ENCODE measurements at regions not wholly inside any gene's neighbourhood (a gene's known extent, or its start where the extent isn't known, plus 50 kb on each side); places are given as distances from the start of the nearest gene placed in this dataset.
"Not testable (repeated sequence)": the region's sequence is repeated elsewhere in the genome, so short reads cannot be mapped to it uniquely, and the experiment has no call there.

GRCh38 chr2:37795456-37795855, 124.0 kb upstream of the CDC42EP3 start:
- Mint-ChIP-seq H3K9me3 (no peaks in the 10 kb centered on the region), H3K27ac (no peak overlapping the region), H3K4me3 (no peak overlapping the region), H3K4me1 (ENCODE audit: low read depth) (no peaks in the 10 kb centered on the region), H3K36me3 (ENCODE audit: low read depth) (no peaks in the 10 kb centered on the region), H3K27me3 (ENCODE audit: low read depth) (no peaks in the 10 kb centered on the region)
- DNase-seq (ENCODE audit: low spot score): no peak

DNA sequence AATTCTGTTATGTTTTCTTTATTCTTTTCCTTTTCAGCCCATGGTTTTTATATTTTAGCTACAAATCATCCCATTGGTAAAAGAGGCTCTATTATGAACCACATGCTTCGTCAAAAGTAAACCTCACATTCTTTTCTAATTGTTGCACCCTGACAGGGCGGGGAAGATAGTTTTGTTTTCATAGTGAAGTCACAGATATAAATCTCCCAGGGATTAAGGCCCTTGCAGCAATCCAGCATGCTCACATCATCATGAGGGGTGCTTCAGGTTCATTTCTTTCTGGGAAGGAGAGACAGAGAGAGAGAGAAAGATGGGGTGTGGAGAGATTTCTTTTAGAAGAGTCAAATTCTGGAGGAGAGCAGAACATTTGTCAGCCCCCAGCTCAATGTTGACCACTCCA, 124.5 kb upstream of the CDC42EP3 start:
- H3K9me3 Mint-ChIP-seq: no peaks in the 10 kb centered on the region
- H3K36me3 Mint-ChIP-seq (ENCODE audit: low read depth): no peaks in the 10 kb centered on the region
- no peaks in the 10 kb centered on the region for H3K4me1 Mint-ChIP-seq (ENCODE audit: low read depth)
- no peak overlapping the region for H3K4me3 Mint-ChIP-seq
- no peaks in the 10 kb centered on the region for H3K27me3 Mint-ChIP-seq (ENCODE audit: low read depth)
- DNase-seq (ENCODE audit: low spot score): no peak
- H3K27ac Mint-ChIP-seq: no peak overlapping the region

GRCh38 chr2:37796481-37796880, 125.0 kb upstream of the CDC42EP3 start:
- no peak overlapping the region for H3K27ac Mint-ChIP-seq

DNA sequence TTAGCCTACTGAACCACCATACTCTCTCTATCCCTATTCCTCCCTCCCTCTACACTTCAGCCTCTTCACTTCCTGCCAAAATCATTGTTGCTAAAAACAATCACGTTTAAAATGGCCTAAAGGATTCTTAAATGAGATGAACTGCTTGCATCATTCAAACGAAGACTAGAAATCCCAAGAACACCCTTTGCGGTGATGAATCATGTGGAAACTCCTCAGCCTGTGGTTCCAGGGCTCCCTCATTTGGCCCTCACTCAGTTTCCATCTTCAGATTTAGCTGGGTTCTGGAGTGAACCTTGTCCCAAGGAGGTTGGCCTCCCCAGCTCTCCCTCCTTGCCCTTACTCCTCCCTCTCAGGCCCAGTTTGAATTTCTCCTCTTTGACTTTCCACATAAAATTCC, 125.6 kb upstream of the CDC42EP3 start:
- H3K9me3 Mint-ChIP-seq: no peaks in the 10 kb centered on the region
- no peaks in the 10 kb centered on the region for H3K36me3 Mint-ChIP-seq (ENCODE audit: low read depth)
- DNase-seq (ENCODE audit: low spot score): no peak
- H3K4me1 Mint-ChIP-seq (ENCODE audit: low read depth): no peaks in the 10 kb centered on the region
- H3K27me3 Mint-ChIP-seq (ENCODE audit: low read depth): no peaks in the 10 kb centered on the region
- H3K27ac Mint-ChIP-seq: no peak overlapping the region
- H3K4me3 Mint-ChIP-seq: no peak overlapping the region

More at GRCh38 chr2:37796481-37796880, 125.0 kb upstream of the CDC42EP3 start:
- Mint-ChIP-seq H3K27me3 (ENCODE audit: low read depth) (no peaks in the 10 kb centered on the region), H3K36me3 (ENCODE audit: low read depth) (no peaks in the 10 kb centered on the region), H3K4me1 (ENCODE audit: low read depth) (no peaks in the 10 kb centered on the region), H3K9me3 (no peaks in the 10 kb centered on the region), H3K4me3 (no peak overlapping the region)
- DNase-seq (ENCODE audit: low spot score): no peak

- Mint-ChIP-seq H3K9me3 (no peaks in the 10 kb centered on the region), H3K27me3 (ENCODE audit: low read depth) (no peaks in the 10 kb centered on the region), H3K4me1 (ENCODE audit: low read depth) (no peaks in the 10 kb centered on the region), H3K4me3 (no peak overlapping the region), H3K36me3 (ENCODE audit: low read depth) (no peaks in the 10 kb centered on the region), H3K27ac (no peak overlapping the region)
- DNase-seq (ENCODE audit: low spot score): no peak
Observed at GRCh38 chr2:37798315-37799005, 126.6 kb upstream of the RMDN2 start.

- Mint-ChIP-seq H3K36me3 (ENCODE audit: low read depth) (no peaks in the 10 kb centered on the region), H3K4me3 (no peak overlapping the region), H3K27ac (no peak overlapping the region), H3K27me3 (ENCODE audit: low read depth) (no peaks in the 10 kb centered on the region), H3K9me3 (no peaks in the 10 kb centered on the region), H3K4me1 (ENCODE audit: low read depth) (no peaks in the 10 kb centered on the region)
- no peak for DNase-seq (ENCODE audit: low spot score)
Observed at GRCh38 chr2:37800176-37800858, 124.8 kb upstream of the RMDN2 start.

- Mint-ChIP-seq H3K27ac (no peak overlapping the region), H3K9me3 (peaks cover 8% of the 10 kb centered on the region), H3K4me1 (ENCODE audit: low read depth) (no peaks in the 10 kb centered on the region), H3K27me3 (ENCODE audit: low read depth) (peaks cover 1% of the 10 kb centered on the region), H3K4me3 (no peak overlapping the region), H3K36me3 (ENCODE audit: low read depth) (no peaks in the 10 kb centered on the region)
- DNase-seq (ENCODE audit: low spot score): no peak
Observed at GRCh38 chr2:37802211-37802752, 122.8 kb upstream of the RMDN2 start.

GRCh38 chr2:37802899-37803379, 122.1 kb upstream of the RMDN2 start:
- H3K9me3 Mint-ChIP-seq: peaks cover 11% of the 10 kb centered on the region
- H3K36me3 Mint-ChIP-seq (ENCODE audit: low read depth): no peaks in the 10 kb centered on the region
- H3K4me3 Mint-ChIP-seq: no peak overlapping the region
- peaks cover 1% of the 10 kb centered on the region for H3K27me3 Mint-ChIP-seq (ENCODE audit: low read depth)
- DNase-seq (ENCODE audit: low spot score): no peak
- no peaks in the 10 kb centered on the region for H3K4me1 Mint-ChIP-seq (ENCODE audit: low read depth)
- no peak overlapping the region for H3K27ac Mint-ChIP-seq

DNA sequence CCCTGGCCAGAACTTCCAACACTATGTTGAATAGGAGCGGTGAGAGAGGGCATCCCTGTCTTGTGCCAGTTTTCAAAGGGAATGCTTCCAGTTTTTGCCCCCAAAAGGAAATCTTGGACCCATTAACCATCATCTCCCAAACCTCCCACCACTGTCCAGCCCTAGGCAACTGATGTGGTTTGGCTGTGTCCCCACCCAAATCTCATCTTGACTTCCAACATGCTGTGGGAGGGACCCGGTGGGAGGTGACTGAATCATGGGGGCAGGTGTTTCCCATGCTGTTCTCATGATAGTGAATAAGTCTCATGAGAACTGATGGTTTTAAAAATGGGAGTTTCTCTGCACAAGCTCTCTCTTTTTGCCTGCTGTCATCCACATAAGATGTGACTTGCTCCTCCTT, 119.1 kb upstream of the RMDN2 start:
- H3K4me3 Mint-ChIP-seq; H3K36me3 Mint-ChIP-seq (ENCODE audit: low read depth); H3K27ac Mint-ChIP-seq; DNase-seq (ENCODE audit: low spot score); H3K27me3 Mint-ChIP-seq (ENCODE audit: low read depth); H3K4me1 Mint-ChIP-seq (ENCODE audit: low read depth): not testable (repeated sequence)
- H3K9me3 Mint-ChIP-seq: peaks cover 11% of the 10 kb centered on the region

GRCh38 chr2:37809525-37809924, 115.6 kb upstream of the RMDN2 start:
- DNase-seq (ENCODE audit: low spot score): no peak
- no peaks in the 10 kb centered on the region for H3K36me3 Mint-ChIP-seq (ENCODE audit: low read depth)
- no peak overlapping the region for H3K27ac Mint-ChIP-seq
- peaks cover 15% of the 10 kb centered on the region for H3K9me3 Mint-ChIP-seq
- H3K4me3 Mint-ChIP-seq: no peak overlapping the region
- peaks cover 1% of the 10 kb centered on the region for H3K27me3 Mint-ChIP-seq (ENCODE audit: low read depth)
- H3K4me1 Mint-ChIP-seq (ENCODE audit: low read depth): no peaks in the 10 kb centered on the region

DNA sequence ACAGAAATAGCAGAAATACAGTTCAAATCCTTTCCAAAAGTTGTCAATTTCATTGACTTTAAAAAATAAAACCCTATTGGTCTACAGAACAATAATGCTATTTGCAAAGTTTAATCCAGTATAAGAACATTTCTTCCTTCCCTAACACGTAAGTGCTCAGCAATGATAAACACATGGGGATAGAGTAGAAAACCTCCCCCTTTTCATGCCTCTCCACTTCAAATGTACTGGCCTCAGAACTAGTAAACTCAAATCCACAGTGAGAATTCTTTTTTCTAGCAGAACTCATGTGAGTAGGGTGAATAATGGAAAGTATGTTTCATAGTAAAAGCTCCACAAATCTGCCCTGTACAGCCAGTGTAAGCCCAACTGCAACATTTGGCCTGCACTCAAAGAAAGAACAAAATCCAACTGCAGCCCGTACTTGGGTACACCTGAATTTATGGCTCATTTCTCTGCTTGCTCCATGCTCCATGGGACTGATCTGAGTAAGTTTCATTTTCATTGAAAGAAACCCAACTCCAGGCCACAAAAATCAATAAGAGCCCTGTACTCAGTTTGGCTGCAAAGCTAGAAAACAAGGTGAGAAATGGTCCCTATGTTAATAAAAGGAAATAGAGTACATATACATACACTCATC, 115.0 kb upstream of the RMDN2 start:
- H3K27me3 Mint-ChIP-seq (ENCODE audit: low read depth): peaks cover 1% of the 10 kb centered on the region
- no peak overlapping the region for H3K27ac Mint-ChIP-seq
- no peaks in the 10 kb centered on the region for H3K4me1 Mint-ChIP-seq (ENCODE audit: low read depth)

GRCh38 chr2:37812414-37812813, 112.7 kb upstream of the RMDN2 start:
- Mint-ChIP-seq H3K4me3 (no peak overlapping the region), H3K27me3 (ENCODE audit: low read depth) (no peaks in the 10 kb centered on the region), H3K27ac (no peak overlapping the region), H3K4me1 (ENCODE audit: low read depth) (no peaks in the 10 kb centered on the region), H3K9me3 (peaks cover 5% of the 10 kb centered on the region), H3K36me3 (ENCODE audit: low read depth) (no peaks in the 10 kb centered on the region)
- DNase-seq (ENCODE audit: low spot score): no peak

More for the DNA sequence above, 115.0 kb upstream of the RMDN2 start:
- DNase-seq (ENCODE audit: low spot score): no peak
- no peaks in the 10 kb centered on the region for H3K36me3 Mint-ChIP-seq (ENCODE audit: low read depth)
- H3K9me3 Mint-ChIP-seq: peaks cover 15% of the 10 kb centered on the region
- no peak overlapping the region for H3K4me3 Mint-ChIP-seq

GRCh38 chr2:37812941-37813730, 112.0 kb upstream of the RMDN2 start:
- no peak overlapping the region for H3K4me3 Mint-ChIP-seq
- H3K27me3 Mint-ChIP-seq (ENCODE audit: low read depth): no peaks in the 10 kb centered on the region
- H3K9me3 Mint-ChIP-seq: peaks cover 3% of the 10 kb centered on the region
- no peak for DNase-seq (ENCODE audit: low spot score)
- H3K4me1 Mint-ChIP-seq (ENCODE audit: low read depth): no peaks in the 10 kb centered on the region
- H3K27ac Mint-ChIP-seq: no peak overlapping the region
- H3K36me3 Mint-ChIP-seq (ENCODE audit: low read depth): no peaks in the 10 kb centered on the region

Measured in T-helper 2 cell treated with Interferon-gamma antibody and Interleukin-4, amounts not matched to agents 5 μg/mL and 100 μg/mL, for 36 hours (primary cell).